HG02642 (cell line): ENCODE measurements at regions not wholly inside any gene's neighbourhood (a gene's known extent, or its start where the extent isn't known, plus 50 kb on each side); places are given as distances from the start of the nearest gene placed in this dataset.

ENCODE experiments used
- ATAC-seq: cut with Tn5 transposase; IDR thresholded peaks from one replicate; pipeline ENCODE4 v1.9.1; 2021; ENCODE audit warnings: mild to moderate bottlenecking; ENCODE audit not compliant: unreplicated experiment, poor library complexity

DNA sequence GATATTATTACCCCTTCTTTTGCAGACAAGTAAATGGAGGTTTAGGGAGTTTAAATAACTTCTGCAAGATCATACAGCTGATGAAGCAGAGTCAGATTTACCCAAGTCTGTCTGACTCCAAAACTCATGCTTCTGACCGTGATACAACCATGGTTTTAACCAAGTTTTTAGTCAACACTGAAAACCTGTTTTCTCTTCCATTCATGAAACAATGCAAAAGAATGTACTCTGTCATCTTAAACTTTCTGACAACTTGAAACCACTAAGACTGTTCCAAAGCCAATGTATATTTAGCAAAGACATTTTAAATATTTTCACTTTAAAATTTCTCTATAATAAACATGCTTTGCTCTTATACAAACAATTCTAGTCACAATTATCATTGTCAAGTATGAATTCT lies 77.0 kb upstream of the RBMS3 start:
- ATAC-seq: no peak

DNA sequence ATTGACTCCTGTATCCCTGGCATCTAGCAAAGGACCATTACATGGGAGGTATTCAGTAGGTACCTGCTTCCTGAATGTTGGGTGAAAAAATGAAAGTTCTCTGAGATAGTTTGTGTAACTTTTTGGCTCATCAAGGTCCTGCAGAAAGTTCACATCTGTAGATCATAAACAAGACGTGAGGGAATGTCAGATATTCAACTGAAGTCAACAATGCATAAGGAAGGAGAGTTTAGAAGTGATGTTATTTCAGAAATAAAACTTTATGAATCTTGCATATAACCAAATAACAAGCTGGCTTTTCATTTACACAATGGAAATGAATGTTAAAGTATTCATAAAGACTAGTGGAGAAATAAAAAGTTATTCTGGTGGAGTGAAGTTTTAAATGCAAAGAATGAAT lies 73.4 kb upstream of the RBMS3 start:
- no peak for ATAC-seq

DNA sequence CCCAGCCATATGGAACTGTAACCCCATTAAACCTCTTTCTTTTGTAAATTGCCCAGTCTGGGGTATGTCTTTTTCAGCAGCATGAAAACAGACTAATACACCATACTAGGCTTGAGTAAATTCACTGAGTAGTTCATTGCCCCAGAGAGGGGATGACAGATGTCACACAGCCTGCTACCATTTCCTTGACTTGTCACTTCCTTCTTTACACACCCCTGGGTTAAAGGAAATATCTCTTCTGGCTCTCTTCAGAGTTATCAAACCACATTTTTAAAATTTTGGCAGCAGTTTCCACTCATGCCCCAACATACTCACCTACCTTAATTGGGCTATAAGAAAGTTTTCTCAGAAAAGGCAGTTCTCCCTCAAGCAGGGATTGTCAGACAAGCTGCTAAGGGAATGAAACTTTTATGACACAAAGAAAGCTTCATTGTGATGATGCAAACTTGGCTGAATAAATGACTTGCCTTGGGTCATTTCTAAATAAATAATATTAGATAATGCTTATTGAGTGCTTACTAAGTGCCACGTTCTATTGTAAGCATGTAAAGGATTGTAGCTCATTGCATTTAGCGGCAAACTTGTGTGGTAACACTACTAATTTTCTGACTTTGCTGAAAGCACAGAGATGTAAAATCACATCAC lies 68.0 kb upstream of the RBMS3 start:
- ATAC-seq: no peak

DNA sequence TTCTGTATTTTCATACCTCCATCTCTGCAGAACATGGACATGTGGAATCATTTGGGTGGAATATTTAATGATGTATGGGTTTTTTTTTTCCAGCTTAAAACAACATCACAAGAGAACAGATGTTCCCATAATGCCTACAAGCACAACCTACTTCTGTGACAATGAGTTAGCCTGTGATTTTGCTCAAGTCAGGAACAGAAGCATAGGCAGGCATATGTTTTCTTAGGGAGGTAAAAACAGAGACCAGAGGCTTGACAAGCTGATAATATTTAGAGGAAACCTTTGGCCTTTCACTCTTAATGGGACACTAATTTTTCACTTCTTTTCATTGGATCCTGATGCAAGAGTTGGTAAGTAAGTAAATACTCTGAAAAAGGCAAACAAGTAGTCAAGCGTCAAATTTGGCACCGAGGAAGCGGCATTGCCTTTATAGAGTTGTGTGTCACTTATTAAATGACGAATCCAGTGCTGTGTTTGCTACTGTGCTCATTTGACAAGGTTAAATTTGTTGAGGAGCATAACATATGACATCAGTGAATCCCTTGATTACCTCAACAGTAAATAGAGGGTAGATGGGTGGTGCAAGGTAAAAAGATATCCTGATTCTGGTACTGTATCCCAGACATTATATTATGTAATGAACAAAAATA lies 66.7 kb upstream of the RBMS3 start:
- no peak for ATAC-seq

DNA sequence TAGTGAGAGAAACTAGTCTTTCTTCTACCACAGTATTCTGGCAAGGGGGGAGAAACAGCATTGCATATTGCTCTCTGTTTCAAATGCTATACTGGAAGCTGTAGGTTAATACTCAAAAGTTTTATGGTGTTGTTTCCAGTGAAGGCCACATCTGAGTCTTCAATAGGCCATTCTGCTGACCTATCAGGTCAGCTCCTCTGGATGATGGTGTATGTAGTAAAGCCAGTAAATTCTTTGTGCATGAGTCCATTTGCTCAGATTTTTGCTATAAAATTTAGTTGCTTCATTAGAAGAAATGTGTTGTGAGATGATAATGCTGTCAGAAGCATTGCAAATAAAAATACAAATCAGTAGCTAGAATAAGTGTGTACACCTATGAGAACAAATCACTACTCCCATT lies 64.9 kb upstream of the RBMS3 start:
- ATAC-seq: no peak

DNA sequence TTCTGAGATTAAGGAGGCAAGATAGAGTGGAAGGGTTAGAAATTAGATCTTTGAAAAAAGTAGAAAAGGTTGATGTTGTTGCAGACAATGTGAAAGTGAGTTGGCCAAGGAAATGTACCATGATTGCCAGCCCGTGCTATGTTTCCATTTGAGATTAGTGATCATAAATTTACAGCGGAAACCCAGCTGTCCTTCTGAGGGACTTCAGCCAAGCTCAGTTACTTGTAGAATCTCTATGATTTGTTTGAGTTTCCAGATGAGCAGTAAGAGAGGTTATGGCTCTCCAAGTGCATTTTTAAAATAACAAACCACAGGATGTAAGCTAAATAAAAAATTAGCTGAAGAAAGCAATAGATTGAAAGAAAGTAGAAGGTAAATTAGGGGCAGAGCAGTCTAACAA lies 54.2 kb upstream of the RBMS3 start:
- no peak for ATAC-seq

DNA sequence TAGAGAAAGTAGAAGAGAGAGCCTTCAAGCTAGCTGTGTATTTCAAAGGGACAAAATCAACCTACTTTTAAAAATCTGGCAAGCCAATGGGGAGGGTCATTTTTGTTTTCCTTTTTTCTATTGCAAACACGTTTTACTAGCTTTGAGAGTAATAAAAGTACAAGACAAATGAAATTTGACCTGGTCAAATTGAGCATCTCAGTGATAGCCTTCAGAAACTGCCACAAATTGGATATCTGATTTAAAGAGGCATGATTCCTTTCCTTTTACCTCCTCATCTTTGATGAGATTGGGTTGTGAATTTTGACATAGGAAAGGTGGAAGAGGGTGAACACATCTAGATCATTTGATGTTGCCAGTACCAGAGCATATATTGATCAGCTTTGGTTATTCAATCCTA lies 53.6 kb upstream of the RBMS3 start:
- no peak for ATAC-seq
